HG03280 (cell line): ENCODE measurements at regions not wholly inside any gene's neighbourhood (a gene's known extent, or its start where the extent isn't known, plus 50 kb on each side); places are given as distances from the start of the nearest gene placed in this dataset.

Experiments used
- ATAC-seq: cut with Tn5 transposase; IDR thresholded peaks from one replicate; pipeline ENCODE4 v1.9.1; 2021; ENCODE audit warnings: mild to moderate bottlenecking, moderate library complexity; ENCODE audit not compliant: unreplicated experiment

GRCh38 chr3:128515-129172 lies 67.9 kb upstream of the CHL1 start:
- ATAC-seq = no peak

- ATAC-seq = no peak
These were observed 65.2 kb upstream of the CHL1 start for GRCh38 chr3:131151-131888.

GRCh38 chr3:132378-132777 lies 64.2 kb upstream of the CHL1 start:
- no peak for ATAC-seq

GRCh38 chr3:132904-133303 lies 63.7 kb upstream of the CHL1 start:
- ATAC-seq = no peak

GRCh38 chr3:140748-141330 lies 55.7 kb upstream of the CHL1 start:
- ATAC-seq = no peak
